ENCODE measurements at regions not wholly inside any gene's neighbourhood (a gene's known extent, or its start where the extent isn't known, plus 50 kb on each side); places are given as distances from the start of the nearest gene placed in this dataset.

DNA sequence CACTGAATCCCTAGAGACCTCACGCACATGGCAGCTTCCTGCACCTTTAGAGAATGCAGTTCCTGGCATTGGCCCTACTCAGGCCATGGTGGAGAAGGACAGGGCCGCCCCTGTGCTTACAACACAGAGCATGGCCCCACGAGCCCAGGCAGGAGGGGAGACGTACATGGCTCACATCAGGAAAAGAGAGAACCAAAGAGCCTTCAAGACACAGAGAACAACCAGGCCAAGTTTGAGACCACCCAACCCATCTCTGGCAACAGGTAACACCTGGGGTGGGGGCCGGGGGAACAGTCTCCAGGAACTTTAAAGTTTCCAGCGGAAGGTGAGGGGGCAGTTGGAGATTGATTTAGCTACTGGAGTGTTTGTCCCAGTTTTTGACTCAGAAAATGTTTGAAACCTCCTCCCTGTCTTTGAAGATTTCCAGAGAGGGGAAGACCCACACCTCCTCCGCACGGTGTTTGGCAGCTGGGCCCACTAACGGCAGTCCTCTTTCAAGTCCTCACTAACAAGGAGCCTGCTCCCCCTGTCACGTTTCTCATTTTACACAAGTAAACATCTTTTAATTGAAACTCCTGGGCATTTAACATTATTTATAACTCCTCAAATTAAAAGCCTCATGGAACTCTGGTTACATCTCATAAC, 1423.8 kb downstream of the TBC1D22A start:
- TF ChIP-seq, protein P1, sequence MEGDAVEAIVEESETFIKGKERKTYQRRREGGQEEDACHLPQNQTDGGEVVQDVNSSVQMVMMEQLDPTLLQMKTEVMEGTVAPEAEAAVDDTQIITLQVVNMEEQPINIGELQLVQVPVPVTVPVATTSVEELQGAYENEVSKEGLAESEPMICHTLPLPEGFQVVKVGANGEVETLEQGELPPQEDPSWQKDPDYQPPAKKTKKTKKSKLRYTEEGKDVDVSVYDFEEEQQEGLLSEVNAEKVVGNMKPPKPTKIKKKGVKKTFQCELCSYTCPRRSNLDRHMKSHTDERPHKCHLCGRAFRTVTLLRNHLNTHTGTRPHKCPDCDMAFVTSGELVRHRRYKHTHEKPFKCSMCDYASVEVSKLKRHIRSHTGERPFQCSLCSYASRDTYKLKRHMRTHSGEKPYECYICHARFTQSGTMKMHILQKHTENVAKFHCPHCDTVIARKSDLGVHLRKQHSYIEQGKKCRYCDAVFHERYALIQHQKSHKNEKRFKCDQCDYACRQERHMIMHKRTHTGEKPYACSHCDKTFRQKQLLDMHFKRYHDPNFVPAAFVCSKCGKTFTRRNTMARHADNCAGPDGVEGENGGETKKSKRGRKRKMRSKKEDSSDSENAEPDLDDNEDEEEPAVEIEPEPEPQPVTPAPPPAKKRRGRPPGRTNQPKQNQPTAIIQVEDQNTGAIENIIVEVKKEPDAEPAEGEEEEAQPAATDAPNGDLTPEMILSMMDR (conservative IDR thresholded peaks at IDR 0.05; ENCODE audit: low read depth, low read length), result no peak
- TF ChIP-seq EZH2 (IDR thresholded peaks at IDR 0.05; ENCODE audit: low read length, unreplicated experiment), result no peak

Measured in PC-3 (cell line).